ENCODE measurements at regions not wholly inside any gene's neighbourhood (a gene's known extent, or its start where the extent isn't known, plus 50 kb on each side); places are given as distances from the start of the nearest gene placed in this dataset.
A peak's percentile ranks its signal among the peaks of the same experiment; 100 is the strongest.

DNA sequence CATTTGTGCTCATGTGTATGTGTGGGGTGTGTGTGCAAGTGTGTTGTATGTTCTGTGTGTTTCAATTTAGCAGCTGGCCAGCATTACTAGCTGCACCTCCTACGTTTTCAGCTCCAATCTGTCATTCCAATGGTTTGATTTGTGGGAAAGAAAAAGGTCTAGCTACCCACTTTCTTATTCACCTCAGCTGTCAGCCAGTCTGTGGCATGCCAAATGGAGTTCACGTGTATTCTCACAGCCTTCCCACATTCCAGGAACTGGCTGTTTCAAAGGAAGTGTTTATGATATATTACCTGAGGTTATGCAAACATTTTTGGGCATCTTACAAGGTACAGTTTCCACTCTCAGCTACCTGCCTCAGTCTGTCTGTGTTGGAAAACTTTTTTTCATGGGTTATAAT lies 220.2 kb upstream of the CPNE8 start:
- no peak for DNase-seq (ENCODE audit: low read depth)

DNA sequence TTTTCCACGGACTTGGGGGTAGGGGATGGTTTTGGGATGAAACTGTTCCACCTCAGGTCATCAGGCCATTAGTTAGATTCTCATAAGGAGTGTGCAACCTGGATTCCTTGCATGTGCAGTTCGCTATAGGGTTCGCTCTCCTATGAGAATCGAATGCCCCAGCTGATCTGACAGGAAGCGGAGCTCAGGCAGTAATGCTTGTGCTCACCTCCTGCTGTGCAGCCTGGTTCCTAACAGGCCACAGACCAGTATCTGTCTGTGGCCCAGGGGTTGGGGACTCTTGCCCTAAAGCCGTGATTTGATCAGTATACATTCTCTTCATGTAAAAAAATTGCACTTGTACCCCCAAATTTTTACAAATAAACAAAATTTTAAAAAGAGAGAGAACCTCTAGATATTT lies 219.4 kb upstream of the CPNE8 start:
- no peak for DNase-seq (ENCODE audit: low read depth)

DNA sequence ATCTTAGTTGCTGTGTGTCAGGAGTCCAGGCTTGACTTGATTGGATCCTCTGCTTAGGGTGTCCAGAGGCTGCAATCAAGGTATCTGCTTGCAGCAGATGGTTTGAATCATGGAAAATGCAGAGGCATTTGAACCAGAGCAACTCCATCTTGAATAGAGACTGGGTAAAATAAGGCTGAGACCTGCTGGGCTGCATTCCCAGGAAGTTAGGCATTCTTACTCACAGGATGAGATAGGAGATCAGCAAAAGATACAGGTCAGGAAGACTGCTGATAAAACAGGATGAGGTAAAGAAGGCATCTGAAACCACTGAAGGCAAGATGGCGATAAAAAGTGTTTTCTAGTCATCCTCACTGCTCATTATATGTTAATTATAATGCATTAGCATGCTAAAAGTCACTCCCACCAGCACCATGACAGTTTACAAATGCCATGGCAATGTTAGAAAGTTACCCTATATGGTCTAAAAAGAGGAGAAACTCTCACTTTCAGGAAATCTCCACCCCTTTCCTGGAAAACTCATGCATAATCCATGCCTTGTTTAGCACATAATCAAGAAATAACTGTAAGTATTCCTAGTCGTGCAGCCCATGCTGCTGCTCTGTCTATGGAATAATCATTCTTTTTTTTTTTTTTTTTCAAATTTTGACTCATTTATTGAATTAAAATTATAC lies 218.3 kb upstream of the CPNE8 start:
- DNase-seq (ENCODE audit: low read depth), result no peak

DNA sequence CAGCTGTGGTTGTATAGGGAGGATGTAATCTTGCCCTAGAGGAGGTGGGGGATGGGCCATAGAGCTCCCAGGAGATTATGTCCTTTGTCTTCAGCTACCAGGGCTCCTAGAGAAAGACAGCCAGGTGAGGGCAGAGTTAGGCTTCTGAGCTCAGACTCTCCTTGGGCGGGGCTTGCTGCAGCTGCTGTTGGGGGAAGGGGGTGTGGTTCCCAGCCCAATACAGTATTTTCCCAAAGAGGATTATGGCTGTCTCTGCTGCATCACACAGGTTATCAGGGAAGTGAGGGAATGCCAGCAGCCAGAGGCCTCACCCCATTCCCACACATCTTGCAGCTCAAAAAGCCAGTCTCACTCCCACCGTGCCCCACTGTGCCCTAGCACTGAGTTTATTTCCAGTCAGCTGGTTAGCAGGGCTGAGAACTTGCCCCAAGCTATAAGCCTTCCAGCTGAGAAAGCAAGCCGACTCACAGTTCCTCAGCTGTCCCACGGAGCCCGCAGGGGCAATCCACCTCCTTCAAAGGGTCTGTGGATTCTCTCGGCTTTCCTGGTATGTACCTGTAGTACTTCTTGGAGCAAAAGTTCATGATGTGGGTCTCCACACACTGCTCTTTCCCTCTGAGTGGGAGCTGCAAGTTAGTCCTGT lies 217.3 kb upstream of the CPNE8 start:
- no peak for DNase-seq (ENCODE audit: low read depth)

DNA sequence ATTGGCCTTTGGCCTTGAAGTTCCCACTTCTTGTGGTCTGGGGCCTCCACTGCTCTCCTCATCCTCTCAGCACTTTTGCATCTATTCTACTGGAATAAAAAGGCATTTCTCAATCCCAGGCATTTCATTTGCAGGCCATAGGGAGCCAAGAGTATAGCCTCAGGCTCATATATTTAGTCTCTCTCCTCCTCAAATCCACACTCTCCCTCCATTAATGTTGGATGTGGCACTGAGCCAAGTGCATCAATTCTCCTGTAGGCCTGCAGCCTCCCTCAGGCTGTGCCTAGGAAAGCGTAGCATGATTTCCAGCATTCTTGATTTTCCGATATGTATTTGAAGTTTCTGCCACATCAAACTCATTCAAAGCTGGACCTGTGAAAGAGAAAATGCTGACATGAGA lies 211.5 kb upstream of the CPNE8 start:
- DNase-seq (ENCODE audit: low read depth), result no peak

DNA sequence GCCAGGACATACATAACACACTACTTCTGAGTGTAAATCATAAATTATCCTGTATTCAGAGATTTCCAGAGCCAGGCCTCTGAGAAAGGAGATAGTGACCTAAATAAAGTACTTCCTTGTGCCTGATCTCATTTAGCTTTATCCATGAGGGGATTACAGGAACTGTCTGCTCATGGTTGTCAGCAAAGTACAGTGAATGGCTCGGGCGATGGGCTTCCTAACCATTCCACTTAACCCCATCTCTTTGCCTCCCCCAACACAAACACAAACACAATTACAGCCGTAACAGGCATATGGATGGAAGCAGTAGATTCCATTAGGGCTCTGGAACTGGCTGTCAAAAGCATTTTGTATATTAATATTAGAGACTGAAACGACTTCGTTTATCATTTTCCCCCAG lies 206.7 kb upstream of the CPNE8 start:
- no peak for DNase-seq (ENCODE audit: low read depth)

DNA sequence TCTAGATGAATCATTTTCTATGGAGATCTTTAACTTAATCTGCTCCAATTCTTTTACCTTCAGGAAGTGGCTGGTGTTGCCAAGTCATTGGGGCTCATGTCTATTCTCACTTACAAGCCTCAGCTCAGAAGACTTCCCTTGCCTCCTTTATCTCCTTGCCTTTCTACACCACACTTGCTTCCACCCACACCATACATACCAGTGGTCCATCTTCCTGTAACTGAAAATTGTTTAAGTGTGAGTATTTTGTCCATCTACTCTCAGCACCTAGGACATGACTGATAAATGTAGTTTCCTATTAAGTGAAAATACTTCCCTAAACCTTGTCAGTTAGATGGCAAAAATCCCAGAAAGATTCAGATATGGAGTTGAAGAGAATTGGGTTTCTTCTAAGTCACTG lies 199.7 kb upstream of the CPNE8 start:
- DNase-seq (ENCODE audit: low read depth), result no peak

DNA sequence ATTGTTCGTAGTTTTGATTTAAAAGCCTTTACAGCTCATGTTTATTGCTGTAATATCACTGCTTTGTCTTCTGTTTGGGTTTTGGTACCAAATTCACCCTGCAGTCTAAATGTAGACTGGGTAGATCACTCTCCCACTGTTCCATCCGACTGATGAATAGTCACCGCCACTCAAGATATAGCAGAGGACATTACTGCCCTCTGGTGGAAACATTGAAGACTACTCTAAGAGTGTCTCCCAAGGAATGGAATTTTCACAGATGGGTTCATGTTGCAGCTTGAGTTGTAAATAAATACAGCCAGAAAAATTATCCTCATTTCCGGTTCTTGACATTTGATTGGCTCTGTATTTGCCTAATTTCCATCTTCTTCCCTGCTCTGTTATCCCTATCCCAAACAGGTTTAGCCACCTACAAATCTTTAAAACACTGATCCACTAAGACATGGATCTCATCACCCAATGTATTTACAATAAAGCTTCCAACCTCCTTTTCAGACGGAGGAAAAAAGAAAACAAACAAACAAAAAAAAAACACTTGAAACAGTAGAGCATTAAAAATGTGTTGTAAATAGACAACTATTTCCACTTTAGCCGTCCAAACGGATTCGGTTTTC lies 198.3 kb upstream of the CPNE8 start:
- DNase-seq (ENCODE audit: low read depth), result peak; percentile 45

DNA sequence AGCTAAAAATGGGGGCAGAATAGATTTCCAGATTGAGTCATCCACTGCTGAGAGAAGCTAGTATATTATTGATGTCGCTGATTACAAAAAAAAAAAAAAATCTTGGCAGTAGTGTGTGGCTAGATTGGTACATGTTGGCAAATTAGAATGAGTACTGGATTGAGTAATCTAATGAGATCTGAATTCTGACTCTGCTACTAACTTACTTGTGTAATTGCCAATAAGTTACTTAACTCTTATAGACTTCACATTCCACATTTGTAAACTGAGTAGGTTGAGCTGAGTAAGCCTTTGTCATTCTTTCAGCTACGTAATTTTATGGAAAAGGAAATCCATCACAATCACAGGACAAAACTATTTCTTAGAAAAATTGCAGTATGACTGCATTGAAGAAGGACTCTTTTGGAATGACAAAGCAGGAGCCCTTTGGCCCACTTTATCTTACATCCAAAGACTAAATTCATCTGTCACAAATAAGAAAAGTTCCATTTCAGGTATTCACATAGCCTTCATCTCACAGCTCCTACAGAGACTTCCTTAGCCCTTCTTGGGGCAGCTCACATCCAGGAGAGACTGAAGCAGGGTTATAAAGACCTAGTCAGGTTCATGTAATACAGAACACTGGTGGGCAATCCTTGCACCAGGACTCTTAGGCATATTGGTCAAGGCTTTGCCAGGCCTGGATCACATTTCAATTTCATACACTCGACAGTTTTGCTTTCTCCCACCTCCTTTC lies 197.3 kb upstream of the CPNE8 start:
- peak; percentile 64 for DNase-seq (ENCODE audit: low read depth)

DNA sequence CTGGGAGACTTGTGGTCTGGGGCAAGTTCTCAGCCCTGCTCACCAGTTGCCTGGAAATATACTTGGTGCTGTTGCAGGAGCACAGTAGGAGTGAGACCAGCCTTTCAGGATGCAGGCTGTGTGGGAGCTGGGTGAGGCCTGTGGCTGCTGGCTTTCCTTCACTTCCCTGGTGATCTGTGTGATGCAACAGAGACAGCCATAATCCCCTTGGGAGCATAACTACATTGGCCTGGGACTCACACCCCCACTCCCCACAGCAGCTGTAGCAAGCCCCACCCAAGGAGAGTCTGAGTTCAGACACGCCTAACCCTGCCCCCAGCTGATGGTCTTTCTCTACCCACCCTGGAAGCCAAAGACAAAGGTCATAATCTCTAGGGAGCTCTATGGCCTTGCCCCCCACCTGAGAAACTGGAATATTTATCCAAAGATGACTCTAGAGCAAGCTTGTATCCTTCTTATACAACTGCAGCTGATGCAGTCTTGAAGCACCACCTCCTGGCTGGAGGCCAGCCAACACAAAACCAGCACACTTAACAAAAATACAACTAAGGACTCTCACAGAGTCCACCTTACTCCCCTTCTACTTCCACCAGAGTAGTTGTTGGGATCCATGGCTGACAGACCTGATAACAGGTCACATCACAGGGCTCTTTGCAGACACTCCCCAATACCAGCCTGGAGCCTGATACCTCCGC lies 190.4 kb upstream of the CPNE8 start:
- DNase-seq (ENCODE audit: low read depth), result no peak

DNA sequence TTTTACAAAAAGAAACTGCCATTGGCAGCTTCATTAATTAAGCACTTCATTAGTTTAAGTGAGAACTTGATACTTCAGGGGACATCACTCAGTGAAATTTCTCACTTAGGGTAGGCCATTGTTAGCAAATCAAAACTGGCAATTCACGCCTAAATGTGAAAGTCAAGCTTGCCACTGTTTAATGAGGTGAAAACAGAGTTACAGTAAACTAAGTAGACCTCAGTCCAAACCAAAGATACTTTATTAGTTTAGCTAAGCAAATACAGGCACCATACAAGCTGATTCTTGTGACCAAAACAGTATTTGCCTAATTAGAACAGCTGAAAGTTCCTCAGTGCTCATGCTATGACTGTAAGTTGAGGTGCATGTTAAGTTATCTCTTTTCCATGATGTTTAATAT lies 176.5 kb upstream of the CPNE8 start:
- DNase-seq (ENCODE audit: low read depth), result no peak

DNA sequence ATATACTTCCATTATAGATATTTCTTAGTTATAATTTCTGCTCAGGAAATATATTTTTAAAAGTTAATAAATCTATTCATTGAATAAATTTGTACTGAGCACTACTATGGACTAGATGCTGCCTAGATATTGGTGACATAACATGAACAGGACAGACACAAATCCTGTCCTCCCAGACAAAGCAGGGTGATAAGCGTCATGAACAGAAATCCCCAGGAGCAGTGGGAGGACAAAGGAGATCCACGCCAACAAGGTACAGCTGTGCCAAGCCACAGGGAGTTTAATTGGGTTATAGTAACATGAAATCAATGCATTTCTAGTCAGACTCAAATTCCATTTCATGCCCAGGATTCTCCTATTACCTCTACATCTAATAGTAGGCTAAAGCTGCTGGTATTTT lies 171.8 kb upstream of the CPNE8 start:
- no peak for DNase-seq (ENCODE audit: low read depth)

DNA sequence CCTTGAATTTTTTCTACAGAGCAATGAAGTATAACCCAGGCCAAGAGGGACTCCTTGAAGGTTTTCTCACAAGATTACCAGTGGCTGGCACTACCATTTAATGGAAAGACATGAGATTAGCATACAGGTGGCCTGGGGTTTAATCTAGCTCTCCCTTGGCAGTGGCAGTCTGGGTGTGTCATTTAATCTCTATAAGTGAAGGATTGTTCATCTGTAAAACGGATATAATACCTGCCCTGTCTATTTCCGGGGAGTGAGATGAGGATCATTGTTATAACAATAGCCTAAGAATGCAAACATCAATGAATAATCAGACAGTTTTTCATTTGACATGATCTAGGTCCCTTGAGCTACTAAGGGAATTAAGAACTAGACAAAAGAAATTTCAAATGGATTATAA lies 168.7 kb upstream of the CPNE8 start:
- DNase-seq (ENCODE audit: low read depth), result no peak

DNA sequence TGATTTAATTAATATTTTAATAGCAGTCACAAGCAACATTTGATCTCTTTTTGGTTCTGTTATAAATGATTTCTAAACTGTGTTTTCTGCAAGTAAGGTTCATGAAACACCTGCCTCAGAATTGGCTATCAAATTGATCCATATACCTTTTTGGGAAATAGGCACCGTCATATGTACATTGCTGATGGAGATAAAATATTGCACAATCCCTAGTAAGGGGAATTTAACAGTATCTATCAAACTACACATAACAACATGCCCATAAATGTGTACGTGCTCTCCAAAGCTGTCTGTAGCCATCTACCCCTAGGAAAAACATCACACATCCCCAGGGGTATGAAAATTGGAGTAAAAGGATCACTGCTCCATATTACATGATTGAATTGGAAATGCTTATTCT lies 167.3 kb upstream of the CPNE8 start:
- DNase-seq (ENCODE audit: low read depth), result no peak

DNA sequence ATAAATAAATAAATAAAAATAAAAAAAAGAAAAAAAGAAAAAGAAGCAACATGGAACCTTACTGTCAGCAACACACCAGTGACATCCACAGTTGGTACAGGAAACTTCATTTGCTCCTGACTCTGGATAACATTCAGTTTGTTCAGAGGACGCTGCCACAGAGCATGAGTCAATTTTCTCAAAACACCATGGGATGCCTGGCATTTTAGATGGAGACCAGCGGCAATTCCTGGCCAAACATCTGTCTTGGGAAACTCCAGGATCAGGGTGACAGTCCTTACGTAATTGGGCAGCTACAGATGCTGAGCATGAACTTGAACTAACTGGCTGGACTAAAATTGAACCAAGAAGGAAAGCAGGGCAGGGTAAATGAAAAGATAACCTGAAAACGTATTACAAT lies 166.2 kb upstream of the CPNE8 start:
- DNase-seq (ENCODE audit: low read depth), result no peak

DNA sequence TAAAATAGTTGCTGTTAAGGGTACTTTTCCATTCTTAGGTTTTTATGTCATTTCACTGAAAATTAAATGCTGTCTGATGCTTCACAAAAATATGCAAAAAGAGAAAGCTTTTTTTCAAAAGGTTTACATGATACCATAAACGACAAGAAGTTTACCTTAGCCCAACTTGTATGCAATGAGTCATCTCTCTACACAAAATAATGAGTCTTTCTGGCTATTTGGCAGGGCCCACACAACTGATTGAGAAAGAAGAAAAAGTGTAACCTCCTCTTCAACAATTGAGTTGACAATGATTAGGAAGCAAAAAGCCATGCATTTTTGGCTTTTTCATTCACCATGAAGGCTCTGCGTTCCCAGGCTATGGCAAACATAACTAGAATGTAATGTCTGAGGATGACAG lies 165.4 kb upstream of the CPNE8 start:
- DNase-seq (ENCODE audit: low read depth), result no peak

DNA sequence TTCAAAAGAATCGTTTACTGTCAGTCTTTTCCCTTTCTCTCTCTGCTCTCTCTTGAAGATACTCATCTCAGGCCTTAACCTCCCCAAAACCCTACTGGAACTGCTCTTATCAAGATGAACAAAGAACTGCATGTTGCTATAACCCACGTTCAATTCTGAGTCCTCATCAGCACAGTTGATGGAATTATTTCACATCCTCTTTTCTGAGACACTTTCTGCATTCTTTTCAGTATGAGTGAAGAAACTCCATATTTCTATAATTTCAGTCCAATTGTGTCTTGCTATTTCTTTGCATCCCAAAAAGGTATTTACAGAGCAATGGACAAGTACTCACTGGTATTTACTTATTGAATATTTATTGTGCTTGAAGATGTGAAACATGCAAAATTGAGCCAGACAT lies 160.1 kb upstream of the CPNE8 start:
- DNase-seq (ENCODE audit: low read depth), result no peak

DNA sequence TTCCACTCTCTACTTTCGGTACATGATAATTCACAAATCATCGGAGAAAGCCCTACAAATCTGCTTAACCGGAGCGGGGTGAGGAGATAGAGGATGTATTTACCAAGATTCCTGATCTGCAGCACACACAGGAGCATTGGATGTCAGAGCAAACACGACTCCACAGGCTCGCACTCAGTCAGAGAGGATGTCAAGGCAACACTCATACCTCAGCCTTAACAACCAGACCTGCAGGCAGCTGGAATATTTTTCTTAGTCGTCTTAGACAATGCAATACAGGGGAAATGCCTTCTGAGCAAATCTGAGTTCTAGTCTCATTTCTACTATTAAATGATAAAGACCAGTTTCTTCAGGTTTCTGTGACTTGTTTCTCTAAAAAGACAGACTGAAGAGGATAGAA lies 159.3 kb upstream of the CPNE8 start:
- DNase-seq (ENCODE audit: low read depth), result no peak

DNA sequence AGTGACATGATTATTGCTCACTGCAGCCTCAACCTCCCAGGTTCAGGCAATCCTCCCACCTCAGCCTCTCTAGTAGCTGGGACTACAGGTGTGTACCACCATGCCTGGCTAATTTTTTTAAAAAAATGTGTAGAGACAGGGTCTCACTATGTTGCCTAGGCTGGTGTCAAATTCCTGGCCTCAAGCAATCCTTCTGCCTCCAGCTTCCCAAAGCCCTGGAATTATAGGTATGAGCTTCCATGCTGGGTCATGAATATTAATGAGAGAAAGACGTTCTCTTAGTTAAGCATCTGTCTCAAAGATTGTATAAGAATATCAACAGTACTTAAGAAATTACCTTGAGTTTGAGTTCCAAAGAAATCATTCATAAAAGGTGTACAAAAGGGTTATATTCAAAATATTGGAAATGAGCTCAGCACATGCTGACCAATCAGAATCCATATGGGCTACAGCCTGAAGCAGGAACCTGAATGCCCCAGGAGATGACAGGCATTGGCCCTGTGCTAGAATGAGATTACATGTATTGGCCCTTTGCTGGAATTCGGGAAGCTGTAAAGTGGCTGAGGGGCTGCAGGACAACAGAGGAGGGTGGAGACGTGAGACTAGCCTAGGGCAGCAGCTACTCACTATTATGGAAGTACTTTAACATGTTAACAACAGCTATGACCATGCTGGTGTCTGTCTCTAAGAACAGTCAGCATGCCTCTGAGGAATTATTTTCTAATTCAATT lies 157.0 kb upstream of the CPNE8 start:
- DNase-seq (ENCODE audit: low read depth), result no peak

DNA sequence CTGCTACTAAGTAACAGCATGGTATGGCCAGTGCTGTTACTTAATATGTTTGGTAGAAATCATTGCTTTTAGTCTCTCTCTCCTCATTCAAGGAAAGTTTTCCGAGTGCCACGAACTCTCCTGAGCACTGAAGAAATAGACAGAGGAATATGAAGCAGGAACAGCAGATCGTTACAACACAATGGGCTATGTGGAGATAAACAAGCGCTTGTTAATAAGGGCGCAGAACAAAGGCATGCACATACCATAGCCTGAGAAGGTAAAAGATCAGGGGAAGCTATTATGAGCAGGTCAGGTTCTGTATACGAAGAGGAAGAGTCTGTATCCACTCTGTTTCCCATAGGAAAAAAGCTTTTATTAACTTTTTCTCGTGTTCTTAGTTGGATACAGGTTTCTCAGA lies 156.2 kb upstream of the CPNE8 start:
- no peak for DNase-seq (ENCODE audit: low read depth)

DNA sequence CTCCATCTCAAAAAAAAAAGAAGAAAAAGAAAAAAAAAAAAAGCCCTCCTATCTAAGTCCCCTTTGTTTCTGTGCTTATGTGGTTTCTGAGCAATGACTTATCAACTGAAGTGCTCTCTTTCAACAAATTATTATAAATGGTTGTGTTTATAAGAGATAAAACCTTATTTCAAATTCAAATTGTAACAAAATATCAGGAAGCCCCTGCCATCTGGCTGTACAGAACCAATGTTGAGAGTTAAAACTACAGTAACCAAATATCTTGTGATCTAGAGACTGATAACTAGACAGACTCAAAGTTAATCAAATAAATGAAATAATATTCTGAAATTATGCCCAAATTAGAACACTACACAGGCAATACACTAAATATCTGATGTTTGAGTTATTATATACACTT lies 143.0 kb upstream of the CPNE8 start:
- DNase-seq (ENCODE audit: low read depth), result no peak

Measured in fibroblast of gingiva (primary cell).